SU-DHL-6 (cell line): ENCODE measurements at regions not wholly inside any gene's neighbourhood (a gene's known extent, or its start where the extent isn't known, plus 50 kb on each side); places are given as distances from the start of the nearest gene placed in this dataset.

Experiments
- H2AFZ ChIP-seq: fragments of 200-600 bp; sonication (generic); 2 replicates; pipeline ENCODE4 v1.6.1; 2014; ENCODE audit warnings: low read depth, mild to moderate bottlenecking, moderate library complexity, mixed read lengths, antibody characterized with exemption, low read length; ENCODE audit not compliant: severe bottlenecking
- H3F3A ChIP-seq: fragments of 200-600 bp; shearing (Covaris generic); 2 replicates; pipeline ENCODE4 v1.6.0; 2016; ENCODE audit warnings: antibody characterized with exemption, mild to moderate bottlenecking; ENCODE audit not compliant: insufficient read depth
- H3K27ac ChIP-seq: fragments of 200-600 bp; sonication (generic); 2 replicates; pipeline ENCODE4 v1.5.1; 2016; ENCODE audit warnings: low read depth, mild to moderate bottlenecking, low read length, moderate library complexity, mixed read lengths
- H3K27me3 ChIP-seq: fragments of 200-600 bp; sonication (generic), shearing (Covaris generic); 2 replicates; pipeline ENCODE4 v1.6.0; 2014; ENCODE audit warnings: mild to moderate bottlenecking, low read length
- H3K36me3 ChIP-seq: fragments of 200-600 bp; sonication (generic); 2 replicates; pipeline ENCODE4 v1.6.1; 2014; ENCODE audit warnings: mild to moderate bottlenecking, low read length, mixed read lengths
- H3K4me2 ChIP-seq: fragments of 300-600, 200-600 bp; shearing (Covaris generic), sonication (generic); 2 replicates; pipeline ENCODE4 v1.6.0; 2014; ENCODE audit warnings: low read length, low read depth, mild to moderate bottlenecking; ENCODE audit not compliant: poor library complexity, severe bottlenecking
- H3K4me3 ChIP-seq: fragments of 200-600 bp; sonication (generic); 2 replicates; pipeline ENCODE4 v1.5.1; 2014; ENCODE audit warnings: antibody characterized with exemption, low read length, mild to moderate bottlenecking, mixed read lengths; ENCODE audit not compliant: insufficient read depth, poor library complexity, severe bottlenecking
- H3K79me2 ChIP-seq: fragments of 200-600 bp; sonication (generic); 2 replicates; pipeline ENCODE4 v1.6.1; 2014; ENCODE audit warnings: mild to moderate bottlenecking, low read length, moderate library complexity; ENCODE audit not compliant: insufficient read depth
- H3K9ac ChIP-seq: fragments of 200-600 bp; sonication (generic); 2 replicates; pipeline ENCODE4 v1.7.0; 2014; ENCODE audit warnings: mild to moderate bottlenecking, low read length
- H3K9me2 ChIP-seq: fragments of 200-600 bp; sonication (generic); replicated peaks from 2 replicates; pipeline ENCODE4 v1.6.1; 2014; ENCODE audit warnings: low read length; ENCODE audit not compliant: insufficient read depth
- H3K9me3 ChIP-seq: fragments of 200-600 bp; sonication (generic); 2 replicates; pipeline ENCODE4 v1.6.1; 2014; ENCODE audit warnings: low read length, mixed read lengths; ENCODE audit not compliant: insufficient read depth
- H4K20me1 ChIP-seq: fragments of 200-600 bp; sonication (generic); 2 replicates; pipeline ENCODE4 v1.6.1; 2014; ENCODE audit warnings: low read depth, mild to moderate bottlenecking, antibody characterized with exemption, low read length, moderate library complexity, mixed read lengths
- EZH2phosphoT487 ChIP-seq: fragments of 200-600 bp; sonication (generic), shearing (Covaris generic); conservative IDR thresholded peaks from 2 replicates; pipeline ENCODE4 v1.6.1; 2018; ENCODE audit warnings: mild to moderate bottlenecking, antibody characterized with exemption, low read length, moderate library complexity, mixed read lengths
- TF ChIP-seq, protein P1 (sequence below): fragments of 200-600 bp; sonication (generic); IDR thresholded peaks from one replicate; pipeline ENCODE4 v1.5.1; 2017; ENCODE audit warnings: antibody characterized with exemption, mild to moderate bottlenecking, low read length, moderate library complexity; ENCODE audit not compliant: insufficient read depth, poor library complexity, severe bottlenecking

DNA sequence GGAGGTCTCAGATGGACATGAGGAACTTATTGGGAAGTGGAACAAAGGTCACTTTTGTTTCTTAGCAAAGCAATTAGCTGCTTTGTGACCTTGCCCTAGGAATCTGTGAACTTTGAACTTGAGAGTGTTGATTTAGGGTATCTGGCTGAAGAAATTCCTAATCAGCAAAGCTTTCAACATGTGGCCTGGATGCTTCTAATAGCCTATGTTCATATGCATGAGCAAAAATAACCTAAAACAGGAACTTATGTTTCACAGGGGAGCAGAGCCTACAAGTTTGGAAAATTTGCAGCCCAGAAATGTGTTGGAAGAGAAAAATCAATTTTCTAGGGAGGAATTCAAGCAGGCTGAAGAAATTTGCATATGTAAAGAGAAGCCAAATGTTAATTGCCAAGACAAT is 405.8 kb upstream of the SALL3 start:
- H3K4me2 ChIP-seq: no peak overlapping the region
- no peak overlapping the region for H3K9ac ChIP-seq
- no peaks in the 10 kb centered on the region for H3K27me3 ChIP-seq

DNA sequence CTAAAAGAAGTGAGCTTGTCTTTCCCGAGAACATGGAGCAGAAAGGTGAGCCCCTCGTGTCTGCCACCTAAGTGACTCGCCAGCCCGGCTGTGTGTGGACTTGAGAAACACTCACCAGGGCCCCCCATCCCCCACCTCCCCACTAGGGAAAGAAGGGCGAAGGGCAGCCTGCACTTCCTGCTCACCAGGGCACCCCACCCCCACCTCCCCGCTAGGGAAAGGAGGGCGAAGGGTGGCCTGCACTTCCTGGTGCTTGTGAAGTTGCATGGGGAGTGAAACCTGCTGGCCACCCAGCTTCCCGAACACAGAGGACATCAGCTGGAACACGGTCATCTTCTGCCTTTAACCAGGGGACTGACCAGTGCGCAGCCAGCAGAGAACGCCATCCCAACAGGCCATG is 402.7 kb upstream of the SALL3 start:
- Histone ChIP-seq H3K27ac (no peak overlapping the region), H3K79me2 (no peaks in the 10 kb centered on the region), H3F3A (no peaks in the 10 kb centered on the region)

More for the DNA sequence above, 405.8 kb upstream of the SALL3 start:
- TF ChIP-seq EZH2phosphoT487: no peak
- TF ChIP-seq, protein P1, sequence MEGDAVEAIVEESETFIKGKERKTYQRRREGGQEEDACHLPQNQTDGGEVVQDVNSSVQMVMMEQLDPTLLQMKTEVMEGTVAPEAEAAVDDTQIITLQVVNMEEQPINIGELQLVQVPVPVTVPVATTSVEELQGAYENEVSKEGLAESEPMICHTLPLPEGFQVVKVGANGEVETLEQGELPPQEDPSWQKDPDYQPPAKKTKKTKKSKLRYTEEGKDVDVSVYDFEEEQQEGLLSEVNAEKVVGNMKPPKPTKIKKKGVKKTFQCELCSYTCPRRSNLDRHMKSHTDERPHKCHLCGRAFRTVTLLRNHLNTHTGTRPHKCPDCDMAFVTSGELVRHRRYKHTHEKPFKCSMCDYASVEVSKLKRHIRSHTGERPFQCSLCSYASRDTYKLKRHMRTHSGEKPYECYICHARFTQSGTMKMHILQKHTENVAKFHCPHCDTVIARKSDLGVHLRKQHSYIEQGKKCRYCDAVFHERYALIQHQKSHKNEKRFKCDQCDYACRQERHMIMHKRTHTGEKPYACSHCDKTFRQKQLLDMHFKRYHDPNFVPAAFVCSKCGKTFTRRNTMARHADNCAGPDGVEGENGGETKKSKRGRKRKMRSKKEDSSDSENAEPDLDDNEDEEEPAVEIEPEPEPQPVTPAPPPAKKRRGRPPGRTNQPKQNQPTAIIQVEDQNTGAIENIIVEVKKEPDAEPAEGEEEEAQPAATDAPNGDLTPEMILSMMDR: no peak
- H3K27ac ChIP-seq: no peak overlapping the region
- H3F3A ChIP-seq: no peaks in the 10 kb centered on the region
- H3K9me2 ChIP-seq: no peaks in the 10 kb centered on the region
- no peaks in the 10 kb centered on the region for H3K79me2 ChIP-seq
- no peaks in the 10 kb centered on the region for H4K20me1 ChIP-seq
- H3K36me3 ChIP-seq: no peaks in the 10 kb centered on the region
- no peak overlapping the region for H3K4me3 ChIP-seq
- no peaks in the 10 kb centered on the region for H3K9me3 ChIP-seq
- H2AFZ ChIP-seq: no peak overlapping the region

DNA sequence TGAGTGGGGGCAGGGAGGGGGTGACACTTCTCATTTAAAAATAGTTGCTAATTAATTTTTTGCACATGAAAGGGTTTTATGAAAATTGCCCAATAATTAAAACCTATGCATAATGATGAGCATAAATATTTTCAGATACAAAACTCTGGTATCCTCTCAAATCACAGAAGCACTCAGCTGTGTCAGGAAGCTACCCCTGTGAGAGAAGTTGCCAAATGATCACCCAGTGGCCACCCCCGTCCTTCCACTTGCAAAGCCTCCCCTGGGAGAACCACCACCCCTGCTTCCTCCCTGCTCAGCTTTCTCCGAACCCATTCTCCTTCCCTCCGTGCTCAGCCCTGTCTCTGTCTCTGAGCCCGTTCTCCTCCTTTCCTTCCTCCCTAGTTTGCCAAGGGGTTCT is 400.2 kb upstream of the SALL3 start:
- Histone ChIP-seq H3K27ac (no peak overlapping the region), H3K9ac (no peak overlapping the region), H3F3A (no peaks in the 10 kb centered on the region), H3K9me3 (no peaks in the 10 kb centered on the region), H3K36me3 (no peaks in the 10 kb centered on the region), H3K27me3 (no peaks in the 10 kb centered on the region), H3K4me3 (no peak overlapping the region), H4K20me1 (no peaks in the 10 kb centered on the region), H2AFZ (no peak overlapping the region), H3K4me2 (no peak overlapping the region), H3K79me2 (no peaks in the 10 kb centered on the region), H3K9me2 (no peaks in the 10 kb centered on the region)
- TF ChIP-seq, protein P1: no peak

More for the DNA sequence above, 402.7 kb upstream of the SALL3 start:
- H3K27me3 ChIP-seq: no peaks in the 10 kb centered on the region
- no peak for TF ChIP-seq EZH2phosphoT487
- TF ChIP-seq, protein P1: no peak
- H3K9me3 ChIP-seq: no peaks in the 10 kb centered on the region
- H3K9me2 ChIP-seq: no peaks in the 10 kb centered on the region
- H4K20me1 ChIP-seq: no peaks in the 10 kb centered on the region
- H3K9ac ChIP-seq: no peak overlapping the region
- no peak overlapping the region for H2AFZ ChIP-seq
- no peak overlapping the region for H3K4me3 ChIP-seq
- no peak overlapping the region for H3K4me2 ChIP-seq
- no peaks in the 10 kb centered on the region for H3K36me3 ChIP-seq
